AG10803 (cell line): ENCODE measurements at regions not wholly inside any gene's neighbourhood (a gene's known extent, or its start where the extent isn't known, plus 50 kb on each side); places are given as distances from the start of the nearest gene placed in this dataset.

Experiments
- DNase-seq: peaks from one replicate; pipeline ENCODE4 v3.0.0; 2010; ENCODE audit warnings: low read depth
- H3K4me3 ChIP-seq: 2 replicates; pipeline ENCODE4 v1.5.1; 2011; ENCODE audit warnings: mild to moderate bottlenecking, low read length, control low read depth
- CTCF ChIP-seq: conservative IDR thresholded peaks from 2 replicates; pipeline ENCODE4 v1.5.1; 2011; ENCODE audit warnings: mild to moderate bottlenecking, low read length, control low read depth, inconsistent platforms

- H3K4me3 ChIP-seq = no peak overlapping the region
- no peak for TF ChIP-seq CTCF
- no peak for DNase-seq
Observed at GRCh38 chr3:805326-805725, 287.5 kb upstream of the CNTN6 start.

GRCh38 chr3:806006-806405, 286.8 kb upstream of the CNTN6 start:
- DNase-seq = no peak
- no peak overlapping the region for H3K4me3 ChIP-seq
- TF ChIP-seq CTCF = no peak

GRCh38 chr3:816605-817004, 276.2 kb upstream of the CNTN6 start:
- H3K4me3 ChIP-seq = no peak overlapping the region
- no peak for DNase-seq
- no peak for TF ChIP-seq CTCF

- no peak for DNase-seq
- no peak for TF ChIP-seq CTCF
- H3K4me3 ChIP-seq = no peak overlapping the region
Observed at GRCh38 chr3:834679-835078, 258.1 kb upstream of the CNTN6 start.

GRCh38 chr3:835096-835495, 257.7 kb upstream of the CNTN6 start:
- H3K4me3 ChIP-seq = no peak overlapping the region
- no peak for TF ChIP-seq CTCF
- DNase-seq = no peak

GRCh38 chr3:839981-840380, 252.8 kb upstream of the CNTN6 start:
- no peak overlapping the region for H3K4me3 ChIP-seq
- no peak for TF ChIP-seq CTCF
- DNase-seq = no peak

- no peak for DNase-seq
- TF ChIP-seq CTCF = no peak
- H3K4me3 ChIP-seq = no peak overlapping the region
Observed at GRCh38 chr3:851098-851790, 241.6 kb upstream of the CNTN6 start.
